Stomach (tissue), 8 donors: ENCODE measurements at regions not wholly inside any gene's neighbourhood (a gene's known extent, or its start where the extent isn't known, plus 50 kb on each side); places are given as distances from the start of the nearest gene placed in this dataset.

Source experiments
- DNase-seq, 2 donors: peaks; one replicate each; pipeline versions ENCODE4 v3.0.0 to v3.0.0-alpha.2; 2013 to 2019
- H3K27ac ChIP-seq, 5 donors: fragments of 200-600 bp in 4 of 5; sonication (generic) in 4 of 5; one replicate each; pipeline ENCODE4 v1.5.1; 2013 to 2019; ENCODE audit warnings: mild to moderate bottlenecking in 1 of 5, moderate library complexity in 1 of 5
- H3K27me3 ChIP-seq, 3 donors: fragments of 200-600 bp; sonication (generic); one replicate each; pipeline ENCODE4 v1.5.1; 2017 to 2019; ENCODE audit warnings: mixed run types in 1 of 3
- H3K36me3 ChIP-seq, 4 donors: fragments of 200-600 bp; sonication (generic); 1 replicate in 3 of 4; 2 replicates in 1 of 4; pipeline ENCODE4 v1.5.1; 2016 to 2019
- H3K4me1 ChIP-seq, 4 donors: fragments of 200-600 bp; sonication (generic); one replicate each; pipeline ENCODE4 v1.5.1; 2016 to 2019
- H3K4me3 ChIP-seq, 4 donors: fragments of 200-600 bp; sonication (generic) in 3 of 4; one replicate each; pipeline ENCODE4 v1.5.1; 2016 to 2019; ENCODE audit warnings: mild to moderate bottlenecking in 1 of 4
- H3K9me3 ChIP-seq, 4 donors: fragments of 200-600 bp; sonication (generic); one replicate each; pipeline ENCODE4 v1.5.1; 2016 to 2019
- EP300 ChIP-seq: sonication (generic); formaldehyde crosslinking; IDR thresholded peaks from one replicate; pipeline ENCODE4 v1.6.1; 2017; ENCODE audit warnings: antibody characterized with exemption
- POLR2A ChIP-seq, 4 donors: fragments of 450-650 bp; IDR thresholded peaks; one replicate each; pipeline ENCODE4 v1.6.1; 2016; ENCODE audit warnings: antibody characterized with exemption in 4 of 4, control low read depth in 2 of 4, mild to moderate bottlenecking in 1 of 4, moderate library complexity in 1 of 4
- POLR2AphosphoS5 ChIP-seq, 3 donors: sonication (generic); formaldehyde crosslinking; IDR thresholded peaks; one replicate each; pipeline ENCODE4 v1.6.1; 2016; ENCODE audit warnings: antibody characterized with exemption in 3 of 3
- WGBS, 5 donors: extraction: QIAGEN DNeasy Blood & Tissue Kit in 3 of 5; methylation state at CpG; one replicate each; pipeline versions ENCODE4 v1.1.5 to v1.1.7; 2013 to 2018; 5-methylcytosine and 5-hydroxymethylcytosine counted together
- intact Hi-C: fragments of 100-400 bp; cut with DNase I; formaldehyde crosslinking; loops from one replicate; pipeline ENCODE4 v1.15.1; 2023; ENCODE audit warnings: low total_unique reads
- TF ChIP-seq, protein P1 (sequence below), 7 experiments: fragments of 450-650 bp in 4 of 7; fragments of 200-600 bp in 3 of 7; sonication (generic) in 3 of 7; IDR thresholded peaks; one replicate each; pipeline ENCODE4 v1.5.1; 2016 to 2019; ENCODE audit warnings: antibody characterized with exemption in 7 of 7, control low read depth in 2 of 7, mild to moderate bottlenecking in 1 of 7
- donor health status: healthy with polysubstance abuse.
- donor health status: Bipolar disorder and iron deficiency.
- donor health status: healthy.

DNA sequence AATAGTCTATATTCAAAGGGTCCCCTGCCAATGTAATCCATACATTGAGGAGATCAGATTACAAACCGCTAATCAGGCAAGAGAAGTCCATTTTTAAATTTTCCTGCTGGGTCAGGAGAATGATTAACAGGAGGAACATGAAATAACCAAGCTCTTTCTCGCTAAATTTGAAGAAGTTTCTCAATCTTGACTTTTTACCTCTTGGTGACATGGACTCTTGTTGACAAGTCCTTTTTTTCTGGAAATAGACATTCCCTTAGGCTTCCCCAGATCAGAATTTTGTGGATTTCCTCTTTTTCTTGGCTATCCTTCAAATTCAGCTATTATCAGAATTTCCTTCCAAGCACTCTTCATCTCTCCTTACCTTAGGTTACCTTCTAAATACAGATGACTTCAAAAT is 153.0 kb upstream of the LRATD1 start:
- no peaks in the 10 kb centered on the region for H3K36me3 ChIP-seq
- H3K4me3 ChIP-seq = no peak overlapping the region
- H3K27me3 ChIP-seq = no peaks in the 10 kb centered on the region
- intact Hi-C loops = no loop called here
- no peaks in the 10 kb centered on the region for H3K9me3 ChIP-seq
- no peaks in the 10 kb centered on the region for H3K4me1 ChIP-seq
- no peak for TF ChIP-seq EP300
- TF ChIP-seq POLR2A (IDR thresholded peaks at IDR 0.05) = no peak
- TF ChIP-seq, protein P1, sequence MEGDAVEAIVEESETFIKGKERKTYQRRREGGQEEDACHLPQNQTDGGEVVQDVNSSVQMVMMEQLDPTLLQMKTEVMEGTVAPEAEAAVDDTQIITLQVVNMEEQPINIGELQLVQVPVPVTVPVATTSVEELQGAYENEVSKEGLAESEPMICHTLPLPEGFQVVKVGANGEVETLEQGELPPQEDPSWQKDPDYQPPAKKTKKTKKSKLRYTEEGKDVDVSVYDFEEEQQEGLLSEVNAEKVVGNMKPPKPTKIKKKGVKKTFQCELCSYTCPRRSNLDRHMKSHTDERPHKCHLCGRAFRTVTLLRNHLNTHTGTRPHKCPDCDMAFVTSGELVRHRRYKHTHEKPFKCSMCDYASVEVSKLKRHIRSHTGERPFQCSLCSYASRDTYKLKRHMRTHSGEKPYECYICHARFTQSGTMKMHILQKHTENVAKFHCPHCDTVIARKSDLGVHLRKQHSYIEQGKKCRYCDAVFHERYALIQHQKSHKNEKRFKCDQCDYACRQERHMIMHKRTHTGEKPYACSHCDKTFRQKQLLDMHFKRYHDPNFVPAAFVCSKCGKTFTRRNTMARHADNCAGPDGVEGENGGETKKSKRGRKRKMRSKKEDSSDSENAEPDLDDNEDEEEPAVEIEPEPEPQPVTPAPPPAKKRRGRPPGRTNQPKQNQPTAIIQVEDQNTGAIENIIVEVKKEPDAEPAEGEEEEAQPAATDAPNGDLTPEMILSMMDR (IDR thresholded peaks at IDR 0.05) = no peak
- TF ChIP-seq POLR2AphosphoS5 (IDR thresholded peaks at IDR 0.05) = no peak
- no peak for DNase-seq
- H3K27ac ChIP-seq = no peak overlapping the region
- WGBS, 5 donors = 77 to 88% (median 78%) methylated on average over 2 of the region's 2 CpGs

DNA sequence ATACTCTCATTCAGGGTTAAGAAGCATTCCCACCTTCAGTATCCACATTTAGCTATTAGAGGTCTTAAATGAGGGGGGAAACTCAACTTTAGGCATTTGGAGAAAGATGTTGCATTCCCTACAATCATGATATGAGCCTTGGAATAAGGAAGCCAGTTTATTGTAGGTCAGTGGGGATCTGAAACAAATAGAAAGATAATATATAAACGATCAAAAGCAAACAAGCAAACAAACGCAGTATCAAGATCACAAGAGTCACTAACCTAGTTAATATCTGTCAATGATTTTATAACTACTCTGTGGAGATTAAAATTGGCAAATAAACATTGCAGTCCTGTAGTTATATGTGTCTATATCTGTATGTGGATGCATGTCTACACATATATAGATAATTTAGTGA is 152.4 kb upstream of the LRATD1 start:
- Histone ChIP-seq H3K36me3 (no peaks in the 10 kb centered on the region), H3K4me1 (no peaks in the 10 kb centered on the region), H3K27me3 (no peaks in the 10 kb centered on the region), H3K4me3 (no peak overlapping the region), H3K27ac (no peak overlapping the region), H3K9me3 (no peaks in the 10 kb centered on the region)
- no peak for DNase-seq
- WGBS, 5 donors = 20 to 56% (median 28%) methylated on average over 2 of the region's 2 CpGs
- no peak for TF ChIP-seq POLR2AphosphoS5 (IDR thresholded peaks at IDR 0.05)
- no peak for TF ChIP-seq POLR2A (IDR thresholded peaks at IDR 0.05)
- TF ChIP-seq, protein P1 (IDR thresholded peaks at IDR 0.05) = no peak
- no peak for TF ChIP-seq EP300
- intact Hi-C loops = no loop called here

DNA sequence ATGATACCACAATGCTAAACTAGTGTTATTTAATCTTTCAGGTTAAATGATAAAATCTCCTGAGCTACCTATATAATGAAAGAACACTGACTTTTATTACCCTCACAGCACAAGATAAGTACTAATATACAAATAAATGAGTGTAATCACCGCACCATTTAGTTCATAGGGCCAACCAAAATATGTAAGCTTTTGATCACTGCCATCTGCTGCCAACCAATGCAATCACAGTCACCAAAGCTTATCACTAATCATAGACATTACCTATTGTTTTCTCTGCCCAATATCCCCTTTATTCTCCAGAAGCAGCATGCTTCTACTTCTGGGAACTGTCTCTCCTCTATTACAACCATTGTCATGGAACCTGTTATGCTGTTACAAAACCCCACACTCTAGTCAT is 151.6 kb upstream of the LRATD1 start:
- no peak for TF ChIP-seq POLR2AphosphoS5 (IDR thresholded peaks at IDR 0.05)
- TF ChIP-seq, protein P1 (IDR thresholded peaks at IDR 0.05) = no peak
- TF ChIP-seq EP300 = no peak
- no peak for TF ChIP-seq POLR2A (IDR thresholded peaks at IDR 0.05)
- Histone ChIP-seq H3K4me1 (no peaks in the 10 kb centered on the region), H3K27ac (no peak overlapping the region), H3K9me3 (no peaks in the 10 kb centered on the region), H3K27me3 (no peaks in the 10 kb centered on the region), H3K4me3 (no peak overlapping the region), H3K36me3 (no peaks in the 10 kb centered on the region)
- no peak for DNase-seq
- intact Hi-C loops = no loop called here
- 34 to 73% (median 52%) methylated on average over 1 of the region's 1 CpG for WGBS, 5 donors

DNA sequence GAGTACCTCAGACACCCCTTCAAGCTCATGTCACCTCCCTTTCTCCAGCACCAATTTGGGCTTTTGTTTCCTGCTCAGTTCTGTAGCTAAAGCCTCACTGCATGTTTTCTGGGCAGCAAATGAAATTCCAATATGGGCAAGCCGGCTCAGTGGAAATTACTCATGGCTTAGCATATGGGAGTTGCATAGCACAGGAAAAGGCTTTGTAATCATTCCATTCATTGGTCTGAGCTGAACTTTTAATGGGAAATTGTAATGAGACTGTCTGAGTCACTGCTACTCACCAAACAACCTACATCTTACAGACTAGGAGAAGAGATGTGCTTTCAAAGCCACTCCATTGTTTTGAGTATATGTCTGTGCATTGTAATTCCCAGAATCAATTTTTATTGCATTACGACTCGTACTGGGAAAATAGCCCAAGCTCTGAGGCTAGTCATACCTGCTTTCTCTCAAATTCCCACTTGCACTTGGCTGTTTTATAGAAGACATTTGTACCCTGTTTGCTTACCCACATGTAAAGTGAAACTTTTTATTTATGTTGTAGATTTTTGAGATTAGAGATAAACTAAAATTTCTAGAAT is 139.5 kb upstream of the LRATD1 start:
- H3K27ac ChIP-seq = no peak overlapping the region
- H3K4me1 ChIP-seq = no peaks in the 10 kb centered on the region
- H3K4me3 ChIP-seq = no peak overlapping the region
- no peaks in the 10 kb centered on the region for H3K27me3 ChIP-seq
- H3K36me3 ChIP-seq = no peaks in the 10 kb centered on the region
- 55 to 76% (median 71%) methylated on average over 3 of the region's 3 CpGs for WGBS, 5 donors
- intact Hi-C loops = no loop called here
- DNase-seq = peak in 1 of 2 donors; percentile 24
- no peak for TF ChIP-seq POLR2A (IDR thresholded peaks at IDR 0.05)
- TF ChIP-seq, protein P1 (IDR thresholded peaks at IDR 0.05) = no peak
- TF ChIP-seq POLR2AphosphoS5 (IDR thresholded peaks at IDR 0.05) = no peak
- no peak for TF ChIP-seq EP300
- H3K9me3 ChIP-seq = no peaks in the 10 kb centered on the region
